Activated CD4-positive, alpha-beta T cell treated with anti-CD3 and anti-CD28 coated beads, Interleukin-2, amount 10 ng/mL, durations not matched to agents 24 days and 14 days (primary cell): ENCODE measurements at regions not wholly inside any gene's neighbourhood (a gene's known extent, or its start where the extent isn't known, plus 50 kb on each side); places are given as distances from the start of the nearest gene placed in this dataset.

ENCODE experiments used
- DNase-seq: peaks from one replicate; pipeline ENCODE4 v3.0.0; 2022
- H3K27ac Mint-ChIP-seq: one replicate; pipeline ENCODE4 v1.8.0; 2022; ENCODE audit warnings: mild to moderate bottlenecking, mixed read lengths
- H3K27me3 Mint-ChIP-seq: one replicate; pipeline ENCODE4 v1.8.0; 2022; ENCODE audit warnings: mixed read lengths
- H3K36me3 Mint-ChIP-seq: one replicate; pipeline ENCODE4 v1.8.0; 2022; ENCODE audit warnings: low read depth, mild to moderate bottlenecking, mixed read lengths
- H3K4me1 Mint-ChIP-seq: one replicate; pipeline ENCODE4 v1.8.0; 2021; ENCODE audit warnings: mixed read lengths
- H3K4me3 Mint-ChIP-seq: one replicate; pipeline ENCODE4 v1.8.0; 2022; ENCODE audit warnings: mild to moderate bottlenecking, moderate library complexity, mixed read lengths
- H3K9me3 Mint-ChIP-seq: one replicate; pipeline ENCODE4 v1.8.0; 2021; ENCODE audit warnings: mixed read lengths
- intact Hi-C: fragments of 100-400 bp; cut with micrococcal nuclease; formaldehyde crosslinking; loops from one replicate; pipeline ENCODE4 v1.15.1; 2023

GRCh38 chr11:15509082-15509481, 394.4 kb downstream of the INSC start:
- H3K4me3 Mint-ChIP-seq = no peak overlapping the region
- H3K4me1 Mint-ChIP-seq = no peaks in the 10 kb centered on the region
- H3K9me3 Mint-ChIP-seq = no peaks in the 10 kb centered on the region
- DNase-seq = no peak
- no peaks in the 10 kb centered on the region for H3K27me3 Mint-ChIP-seq
- no peak overlapping the region for H3K27ac Mint-ChIP-seq
- intact Hi-C loops = no loop called here
- no peaks in the 10 kb centered on the region for H3K36me3 Mint-ChIP-seq

DNA sequence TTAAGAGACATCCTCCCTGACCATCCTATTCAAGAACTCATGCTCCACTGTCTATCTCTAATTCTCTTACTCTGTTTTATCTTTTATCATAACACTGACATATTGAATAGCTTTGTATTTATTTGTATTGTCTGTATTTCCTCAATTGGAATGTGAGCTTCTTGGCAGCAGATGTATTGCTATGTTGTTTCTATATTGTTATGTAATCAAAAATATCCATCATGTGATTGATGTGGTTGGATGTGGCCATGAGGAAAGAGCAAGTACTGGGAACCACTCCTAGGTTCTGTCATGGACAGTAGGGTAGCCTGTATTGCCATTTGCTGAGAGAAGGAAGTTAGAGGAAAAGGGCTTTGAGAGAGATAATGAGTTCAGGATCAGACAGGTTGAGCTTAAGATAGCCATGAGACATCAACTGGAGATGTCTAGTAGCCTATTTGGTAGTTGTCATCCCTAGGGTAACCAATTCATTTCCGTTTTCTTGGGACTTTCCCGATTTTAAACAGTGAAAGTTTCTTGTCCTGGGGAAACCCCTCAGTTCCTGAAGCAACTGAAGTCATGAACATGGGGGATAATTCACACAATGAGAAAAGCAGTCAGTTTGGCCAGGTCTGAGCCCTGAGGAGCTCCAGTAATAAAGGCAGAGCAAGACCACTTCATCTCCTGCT, 404.5 kb downstream of the INSC start:
- Mint-ChIP-seq H3K27ac (no peak overlapping the region), H3K4me1 (no peaks in the 10 kb centered on the region), H3K4me3 (no peak overlapping the region), H3K36me3 (no peaks in the 10 kb centered on the region), H3K9me3 (no peaks in the 10 kb centered on the region), H3K27me3 (no peaks in the 10 kb centered on the region)
- DNase-seq = no peak
- intact Hi-C loops = no loop called here

DNA sequence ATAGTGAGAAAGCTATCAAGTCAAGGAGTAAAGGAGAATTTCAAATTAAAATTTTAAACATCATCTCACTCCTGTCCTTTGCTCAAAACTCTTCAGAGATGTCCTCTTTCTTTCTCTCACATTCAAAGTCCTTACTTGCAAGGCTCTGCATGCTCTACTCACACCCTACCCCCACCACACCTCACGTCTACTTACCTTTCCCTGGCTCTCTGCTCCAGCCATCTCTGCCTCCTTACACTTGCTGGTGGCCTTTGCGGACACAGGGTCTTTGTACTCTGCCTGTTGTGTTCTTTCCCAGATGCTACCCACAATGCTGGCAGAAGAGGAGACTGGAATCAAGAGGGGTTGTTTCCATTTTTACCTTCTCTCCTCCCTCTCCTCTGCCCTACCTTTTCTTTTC, 405.2 kb downstream of the INSC start:
- Mint-ChIP-seq H3K4me1 (no peaks in the 10 kb centered on the region), H3K9me3 (no peaks in the 10 kb centered on the region), H3K36me3 (no peaks in the 10 kb centered on the region), H3K27ac (no peak overlapping the region), H3K4me3 (no peak overlapping the region), H3K27me3 (no peaks in the 10 kb centered on the region)
- no peak for DNase-seq
- intact Hi-C loops = no loop called here

- Mint-ChIP-seq H3K27me3 (no peaks in the 10 kb centered on the region), H3K27ac (no peak overlapping the region), H3K4me1 (no peaks in the 10 kb centered on the region), H3K9me3 (peaks cover 6% of the 10 kb centered on the region), H3K36me3 (no peaks in the 10 kb centered on the region), H3K4me3 (no peak overlapping the region)
- DNase-seq = no peak
- intact Hi-C loops = no loop called here
These were observed 408.8 kb downstream of the INSC start for GRCh38 chr11:15523543-15523942.

GRCh38 chr11:15525582-15525981, 410.9 kb downstream of the INSC start:
- H3K9me3 Mint-ChIP-seq = peaks cover 6% of the 10 kb centered on the region
- no peaks in the 10 kb centered on the region for H3K4me1 Mint-ChIP-seq
- H3K36me3 Mint-ChIP-seq = no peaks in the 10 kb centered on the region
- H3K27me3 Mint-ChIP-seq = no peaks in the 10 kb centered on the region
- no peak overlapping the region for H3K27ac Mint-ChIP-seq
- DNase-seq = no peak
- no peak overlapping the region for H3K4me3 Mint-ChIP-seq
- intact Hi-C loops = no loop called here

- no peak for DNase-seq
- intact Hi-C loops = no loop called here
- no peak overlapping the region for H3K27ac Mint-ChIP-seq
These were observed 411.3 kb downstream of the INSC start for GRCh38 chr11:15526032-15526431.

DNA sequence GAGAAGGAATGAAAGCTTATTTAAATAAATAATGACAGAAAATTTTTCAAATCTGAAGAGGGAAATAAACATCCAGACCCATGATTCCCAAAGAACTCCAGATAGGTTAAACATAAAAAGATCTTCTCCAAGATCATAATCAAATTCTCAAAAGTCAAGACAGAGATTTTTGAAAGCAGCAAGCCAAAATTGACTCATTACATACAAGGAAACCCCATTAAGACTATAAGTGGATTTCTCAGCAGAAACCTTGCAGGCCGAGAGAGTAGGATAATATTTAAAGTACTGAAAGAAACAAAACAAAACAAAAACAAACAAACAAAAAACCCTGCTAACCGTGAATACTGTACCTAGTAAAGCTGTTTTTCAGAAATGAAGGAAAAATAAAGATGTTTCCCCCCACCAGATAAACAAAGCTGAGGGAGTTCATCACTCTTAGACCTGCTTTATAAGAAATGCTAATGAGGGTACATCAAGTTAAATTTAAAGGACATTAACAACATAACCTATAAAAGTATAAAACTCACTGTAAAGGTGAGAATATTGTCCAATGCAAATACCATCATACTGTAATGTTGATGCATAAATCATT, 412.2 kb downstream of the INSC start:
- no peak overlapping the region for H3K4me3 Mint-ChIP-seq
- no peaks in the 10 kb centered on the region for H3K4me1 Mint-ChIP-seq
- no peaks in the 10 kb centered on the region for H3K27me3 Mint-ChIP-seq
- no peak overlapping the region for H3K27ac Mint-ChIP-seq
- H3K36me3 Mint-ChIP-seq = no peaks in the 10 kb centered on the region
- no peak for DNase-seq
- intact Hi-C loops = no loop called here
- peaks cover 6% of the 10 kb centered on the region for H3K9me3 Mint-ChIP-seq

More at GRCh38 chr11:15526032-15526431, 411.3 kb downstream of the INSC start:
- no peak overlapping the region for H3K4me3 Mint-ChIP-seq
- H3K9me3 Mint-ChIP-seq = peaks cover 6% of the 10 kb centered on the region
- no peaks in the 10 kb centered on the region for H3K27me3 Mint-ChIP-seq
- H3K4me1 Mint-ChIP-seq = no peaks in the 10 kb centered on the region
- no peaks in the 10 kb centered on the region for H3K36me3 Mint-ChIP-seq

DNA sequence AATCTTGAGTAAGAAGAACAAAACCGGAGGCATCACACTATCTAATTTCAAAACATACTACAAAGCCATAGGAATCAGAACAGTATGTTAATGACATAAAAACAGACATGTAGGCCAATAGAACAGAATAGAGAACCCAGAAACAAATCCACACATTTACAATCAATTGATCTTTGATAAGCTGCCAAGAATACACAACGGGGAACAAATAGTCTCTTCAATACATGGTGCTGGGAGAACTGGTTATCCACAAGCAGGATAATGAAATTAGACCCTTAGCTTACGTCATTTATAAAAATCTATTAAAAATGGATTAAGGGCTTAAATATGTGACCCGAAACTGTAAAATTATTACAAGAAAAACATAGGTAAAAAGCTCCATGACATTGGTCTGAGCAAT, 417.7 kb downstream of the INSC start:
- H3K9me3 Mint-ChIP-seq = no peaks in the 10 kb centered on the region
- no peaks in the 10 kb centered on the region for H3K27me3 Mint-ChIP-seq
- no peaks in the 10 kb centered on the region for H3K36me3 Mint-ChIP-seq
- H3K4me3 Mint-ChIP-seq = no peak overlapping the region
- no peak overlapping the region for H3K27ac Mint-ChIP-seq
- H3K4me1 Mint-ChIP-seq = no peaks in the 10 kb centered on the region
- DNase-seq = no peak
- intact Hi-C loops = no loop called here

- Mint-ChIP-seq H3K36me3 (no peaks in the 10 kb centered on the region), H3K9me3 (no peaks in the 10 kb centered on the region), H3K27me3 (no peaks in the 10 kb centered on the region), H3K27ac (no peak overlapping the region), H3K4me1 (no peaks in the 10 kb centered on the region), H3K4me3 (no peak overlapping the region)
- intact Hi-C loops = no loop called here
- no peak for DNase-seq
These were observed 419.5 kb downstream of the INSC start for GRCh38 chr11:15534266-15534665.

GRCh38 chr11:15535414-15535813, 420.7 kb downstream of the INSC start:
- Mint-ChIP-seq H3K9me3 (no peaks in the 10 kb centered on the region), H3K4me3 (no peak overlapping the region), H3K27ac (no peak overlapping the region), H3K36me3 (no peaks in the 10 kb centered on the region), H3K27me3 (no peaks in the 10 kb centered on the region), H3K4me1 (no peaks in the 10 kb centered on the region)
- intact Hi-C loops = no loop called here
- DNase-seq = no peak

DNA sequence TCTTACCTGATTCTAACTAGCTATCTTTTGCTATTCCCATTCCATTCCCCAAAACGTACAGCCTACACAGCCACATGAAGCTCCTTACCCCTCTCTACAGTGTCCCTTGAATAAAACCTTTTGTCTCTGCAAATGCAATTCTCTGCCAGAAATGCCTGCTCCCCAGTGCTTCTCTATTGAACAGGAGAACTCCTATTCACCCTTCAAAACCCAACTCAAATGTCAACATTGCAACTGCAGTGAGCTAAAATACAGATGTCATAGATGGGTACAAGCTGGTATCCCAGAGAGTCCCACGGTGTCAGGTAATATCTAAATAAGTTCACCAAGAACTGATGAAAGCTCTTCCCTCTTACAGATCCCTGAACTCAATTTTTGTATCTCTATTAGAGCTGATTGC, 421.7 kb downstream of the INSC start:
- Mint-ChIP-seq H3K9me3 (no peaks in the 10 kb centered on the region), H3K27me3 (no peaks in the 10 kb centered on the region), H3K4me3 (no peak overlapping the region), H3K36me3 (no peaks in the 10 kb centered on the region), H3K27ac (no peak overlapping the region), H3K4me1 (no peaks in the 10 kb centered on the region)
- no peak for DNase-seq
- intact Hi-C loops = no loop called here

DNA sequence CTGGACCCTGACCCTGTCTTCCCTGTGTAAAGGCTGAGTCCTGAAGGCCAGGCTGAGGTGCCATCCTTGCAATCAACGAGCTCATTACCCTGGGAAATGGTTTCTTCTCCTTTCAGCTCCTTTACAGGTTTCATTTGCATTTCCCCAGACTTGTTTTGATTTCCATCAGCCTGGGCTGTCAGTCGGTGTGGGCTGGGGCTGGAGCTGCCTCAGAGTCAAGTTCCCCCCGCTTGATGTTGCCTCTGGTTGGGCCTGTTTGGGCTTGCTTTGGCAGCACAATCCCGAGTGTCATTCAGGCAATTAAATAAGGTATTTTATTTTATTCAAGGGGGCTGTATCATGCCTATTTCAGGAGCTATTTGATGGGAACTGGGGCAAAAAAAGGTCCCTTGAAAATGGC, 424.9 kb downstream of the INSC start:
- DNase-seq = no peak
- intact Hi-C loops = no loop called here
- H3K27me3 Mint-ChIP-seq = no peaks in the 10 kb centered on the region
- H3K9me3 Mint-ChIP-seq = no peaks in the 10 kb centered on the region
- H3K4me3 Mint-ChIP-seq = no peak overlapping the region
- H3K36me3 Mint-ChIP-seq = no peaks in the 10 kb centered on the region
- H3K27ac Mint-ChIP-seq = no peak overlapping the region
- H3K4me1 Mint-ChIP-seq = no peaks in the 10 kb centered on the region

DNA sequence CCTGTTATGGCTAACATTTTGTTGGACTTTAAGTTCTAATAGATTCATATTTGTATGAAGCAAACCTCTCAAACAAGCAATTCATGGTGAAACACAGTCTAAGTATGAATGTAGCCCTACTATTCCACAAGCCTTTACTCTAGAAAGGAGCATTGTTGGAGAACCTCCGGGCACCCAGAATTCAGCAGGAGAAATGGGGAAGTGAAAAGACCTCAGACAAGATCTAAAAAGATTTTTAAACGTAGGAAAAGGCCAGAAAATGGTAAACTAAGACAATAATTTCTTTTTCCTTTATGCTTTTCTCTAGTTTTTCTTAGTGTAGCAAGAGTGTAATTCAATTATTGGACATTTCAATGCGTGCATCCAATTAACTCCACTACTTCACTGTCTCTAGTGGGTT, 426.4 kb downstream of the INSC start:
- Mint-ChIP-seq H3K4me3 (no peak overlapping the region), H3K27me3 (no peaks in the 10 kb centered on the region), H3K27ac (no peak overlapping the region), H3K9me3 (no peaks in the 10 kb centered on the region), H3K4me1 (no peaks in the 10 kb centered on the region), H3K36me3 (no peaks in the 10 kb centered on the region)
- intact Hi-C loops = no loop called here
- no peak for DNase-seq

- H3K9me3 Mint-ChIP-seq = no peaks in the 10 kb centered on the region
- no peak overlapping the region for H3K27ac Mint-ChIP-seq
- H3K27me3 Mint-ChIP-seq = no peaks in the 10 kb centered on the region
- H3K36me3 Mint-ChIP-seq = no peaks in the 10 kb centered on the region
- DNase-seq = no peak
- no peak overlapping the region for H3K4me3 Mint-ChIP-seq
- H3K4me1 Mint-ChIP-seq = no peaks in the 10 kb centered on the region
- intact Hi-C loops = no loop called here
These were observed 429.6 kb downstream of the INSC start for GRCh38 chr11:15544353-15544752.

GRCh38 chr11:15547685-15548084, 433.0 kb downstream of the INSC start:
- H3K4me3 Mint-ChIP-seq = no peak overlapping the region
- H3K36me3 Mint-ChIP-seq = no peaks in the 10 kb centered on the region
- no peaks in the 10 kb centered on the region for H3K27me3 Mint-ChIP-seq
- intact Hi-C loops = no loop called here
- H3K4me1 Mint-ChIP-seq = no peaks in the 10 kb centered on the region
- DNase-seq = peak; percentile 32
- H3K9me3 Mint-ChIP-seq = no peaks in the 10 kb centered on the region
- no peak overlapping the region for H3K27ac Mint-ChIP-seq
